HG03135 (cell line): ENCODE measurements at regions not wholly inside any gene's neighbourhood (a gene's known extent, or its start where the extent isn't known, plus 50 kb on each side); places are given as distances from the start of the nearest gene placed in this dataset.
"Not testable (repeated sequence)": the region's sequence is repeated elsewhere in the genome, so short reads cannot be mapped to it uniquely, and the experiment has no call there.

Experiments used
- ATAC-seq: cut with Tn5 transposase; IDR thresholded peaks from one replicate; pipeline ENCODE4 v1.9.1; 2021; ENCODE audit warnings: mild to moderate bottlenecking, moderate library complexity; ENCODE audit not compliant: unreplicated experiment

GRCh38 chr1:98298319-98298718 is 363.2 kb upstream of the SNX7 start:
- ATAC-seq: no peak

- ATAC-seq: no peak
Observed at GRCh38 chr1:98296681-98297080, 364.8 kb upstream of the SNX7 start.

- no peak for ATAC-seq
Observed at GRCh38 chr1:98294127-98294526, 367.4 kb upstream of the SNX7 start.

GRCh38 chr1:98292994-98293393 is 368.5 kb upstream of the SNX7 start:
- ATAC-seq: no peak

- ATAC-seq: no peak
Observed at GRCh38 chr1:98289311-98289710, 368.5 kb upstream of the DPYD start.

GRCh38 chr1:98288494-98288893 is 367.7 kb upstream of the DPYD start:
- no peak for ATAC-seq

- ATAC-seq: no peak
Observed at GRCh38 chr1:98287626-98288025, 366.8 kb upstream of the DPYD start.

GRCh38 chr1:98286656-98287055 is 365.8 kb upstream of the DPYD start:
- no peak for ATAC-seq

- ATAC-seq: not testable (repeated sequence)
Observed at GRCh38 chr1:98285286-98285685, 364.5 kb upstream of the DPYD start.

- no peak for ATAC-seq
Observed at GRCh38 chr1:98280049-98280448, 359.2 kb upstream of the DPYD start.

GRCh38 chr1:98278055-98278454 is 357.2 kb upstream of the DPYD start:
- no peak for ATAC-seq

GRCh38 chr1:98277118-98277517 is 356.3 kb upstream of the DPYD start:
- no peak for ATAC-seq

- no peak for ATAC-seq
Observed at GRCh38 chr1:98276514-98276913, 355.7 kb upstream of the DPYD start.

- no peak for ATAC-seq
Observed at GRCh38 chr1:98268316-98268715, 347.5 kb upstream of the DPYD start.

- no peak for ATAC-seq
Observed at GRCh38 chr1:98267423-98267822, 346.6 kb upstream of the DPYD start.

- ATAC-seq: no peak
Observed at GRCh38 chr1:98264727-98265126, 343.9 kb upstream of the DPYD start.

- no peak for ATAC-seq
Observed at GRCh38 chr1:98260839-98261238, 340.0 kb upstream of the DPYD start.

- no peak for ATAC-seq
Observed at GRCh38 chr1:98260412-98260811, 339.6 kb upstream of the DPYD start.

GRCh38 chr1:98256700-98257099 is 335.9 kb upstream of the DPYD start:
- no peak for ATAC-seq

GRCh38 chr1:98253145-98253544 is 332.3 kb upstream of the DPYD start:
- no peak for ATAC-seq

GRCh38 chr1:98251497-98251896 is 330.7 kb upstream of the DPYD start:
- no peak for ATAC-seq

GRCh38 chr1:98232678-98233077 is 311.8 kb upstream of the DPYD start:
- ATAC-seq: no peak

- no peak for ATAC-seq
Observed at GRCh38 chr1:98222706-98223105, 301.9 kb upstream of the DPYD start.

- no peak for ATAC-seq
Observed at GRCh38 chr1:98221923-98222322, 301.1 kb upstream of the DPYD start.
